ENCODE measurements at regions not wholly inside any gene's neighbourhood (a gene's known extent, or its start where the extent isn't known, plus 50 kb on each side); places are given as distances from the start of the nearest gene placed in this dataset.

GRCh38 chr14:38799671-38800070 lies 303.4 kb downstream of the SEC23A start:
- H3K36me3 ChIP-seq (ENCODE audit: insufficient read depth, insufficient read length, low read length), result no peaks in the 10 kb centered on the region
- H3K9me3 ChIP-seq (ENCODE audit: insufficient read depth, low read length), result peaks cover 10% of the 10 kb centered on the region; the same call in 1 of the 2 replicates
- no peak overlapping the region for H3K4me3 ChIP-seq (ENCODE audit: insufficient read length, low read depth)
- H3K27me3 ChIP-seq (ENCODE audit: insufficient read depth, insufficient read length), result no peaks in the 10 kb centered on the region
- no peak for TF ChIP-seq YY1 (IDR thresholded peaks at IDR 0.05; ENCODE audit: insufficient read depth, insufficient read length)
- no peak for TF ChIP-seq SUZ12 (IDR thresholded peaks at IDR 0.05; ENCODE audit: extremely low read depth, insufficient read depth, insufficient read length)
- TF ChIP-seq ZNF274 (IDR thresholded peaks at IDR 0.05; ENCODE audit: low read depth, low read length), result no peak
- H3K9ac ChIP-seq (ENCODE audit: insufficient read length, low read depth), result no peak overlapping the region
- DNase-seq (ENCODE audit: low read depth, low spot score), result no peak
- no peaks in the 10 kb centered on the region for H3K4me1 ChIP-seq (ENCODE audit: insufficient read depth, insufficient read length)

GRCh38 chr14:38794677-38795076 lies 308.4 kb downstream of the SEC23A start:
- Histone ChIP-seq H3K36me3 (ENCODE audit: insufficient read depth, insufficient read length, low read length) (no peaks in the 10 kb centered on the region), H3K4me3 (ENCODE audit: insufficient read length, low read depth) (no peak overlapping the region), H3K9me3 (ENCODE audit: insufficient read depth, low read length) (no peaks in the 10 kb centered on the region; the same call in 1 of the 2 replicates), H3K9ac (ENCODE audit: insufficient read length, low read depth) (no peak overlapping the region), H3K27me3 (ENCODE audit: insufficient read depth, insufficient read length) (no peaks in the 10 kb centered on the region), H3K4me1 (ENCODE audit: insufficient read depth, insufficient read length) (no peaks in the 10 kb centered on the region)
- DNase-seq (ENCODE audit: low read depth, low spot score), result no peak
- TF ChIP-seq YY1 (IDR thresholded peaks at IDR 0.05; ENCODE audit: insufficient read depth, insufficient read length), result no peak
- no peak for TF ChIP-seq SUZ12 (IDR thresholded peaks at IDR 0.05; ENCODE audit: extremely low read depth, insufficient read depth, insufficient read length)
- no peak for TF ChIP-seq ZNF274 (IDR thresholded peaks at IDR 0.05; ENCODE audit: low read depth, low read length)

GRCh38 chr14:38791862-38792261 lies 311.2 kb downstream of the SEC23A start:
- Histone ChIP-seq H3K36me3 (ENCODE audit: insufficient read depth, insufficient read length, low read length) (no peaks in the 10 kb centered on the region), H3K9me3 (ENCODE audit: insufficient read depth, low read length) (no peaks in the 10 kb centered on the region), H3K4me1 (ENCODE audit: insufficient read depth, insufficient read length) (no peaks in the 10 kb centered on the region), H3K4me3 (ENCODE audit: insufficient read length, low read depth) (no peak overlapping the region), H3K27me3 (ENCODE audit: insufficient read depth, insufficient read length) (no peaks in the 10 kb centered on the region), H3K9ac (ENCODE audit: insufficient read length, low read depth) (no peak overlapping the region)
- DNase-seq (ENCODE audit: low read depth, low spot score), result peak; percentile 25
- TF ChIP-seq SUZ12 (IDR thresholded peaks at IDR 0.05; ENCODE audit: extremely low read depth, insufficient read depth, insufficient read length) (no peak), ZNF274 (IDR thresholded peaks at IDR 0.05; ENCODE audit: low read depth, low read length) (no peak), YY1 (IDR thresholded peaks at IDR 0.05; ENCODE audit: insufficient read depth, insufficient read length) (no peak)

DNA sequence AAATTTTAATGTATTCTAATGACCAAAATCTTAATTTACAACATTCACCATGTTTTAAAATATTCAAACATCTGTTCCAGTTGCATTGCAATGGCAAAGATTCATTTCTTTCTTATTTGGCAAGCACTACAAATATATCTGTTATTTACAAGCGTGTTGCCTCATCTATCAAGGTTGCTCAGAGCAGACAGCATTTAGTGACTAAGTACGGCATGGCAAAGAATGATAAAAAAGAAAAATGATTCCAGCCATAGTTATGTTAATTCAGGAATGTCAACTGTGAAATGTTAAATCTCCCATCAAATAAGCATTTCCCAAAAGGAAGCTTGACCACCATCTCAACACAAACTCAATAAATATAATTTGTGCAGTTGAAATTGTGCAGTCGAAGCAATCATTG lies 312.1 kb downstream of the SEC23A start:
- Histone ChIP-seq H3K9ac (ENCODE audit: insufficient read length, low read depth) (no peak overlapping the region), H3K4me1 (ENCODE audit: insufficient read depth, insufficient read length) (no peaks in the 10 kb centered on the region), H3K4me3 (ENCODE audit: insufficient read length, low read depth) (no peak overlapping the region), H3K36me3 (ENCODE audit: insufficient read depth, insufficient read length, low read length) (no peaks in the 10 kb centered on the region), H3K27me3 (ENCODE audit: insufficient read depth, insufficient read length) (no peaks in the 10 kb centered on the region), H3K9me3 (ENCODE audit: insufficient read depth, low read length) (no peaks in the 10 kb centered on the region)
- TF ChIP-seq ZNF274 (IDR thresholded peaks at IDR 0.05; ENCODE audit: low read depth, low read length) (no peak), SUZ12 (IDR thresholded peaks at IDR 0.05; ENCODE audit: extremely low read depth, insufficient read depth, insufficient read length) (no peak)
- no peak for DNase-seq (ENCODE audit: low read depth, low spot score)

GRCh38 chr14:38789805-38790204 lies 313.2 kb downstream of the SEC23A start:
- TF ChIP-seq YY1 (IDR thresholded peaks at IDR 0.05; ENCODE audit: insufficient read depth, insufficient read length), result no peak
- no peak for TF ChIP-seq SUZ12 (IDR thresholded peaks at IDR 0.05; ENCODE audit: extremely low read depth, insufficient read depth, insufficient read length)
- TF ChIP-seq ZNF274 (IDR thresholded peaks at IDR 0.05; ENCODE audit: low read depth, low read length), result no peak
- H3K9ac ChIP-seq (ENCODE audit: insufficient read length, low read depth), result no peak overlapping the region
- no peak for DNase-seq (ENCODE audit: low read depth, low spot score)
- no peaks in the 10 kb centered on the region for H3K4me1 ChIP-seq (ENCODE audit: insufficient read depth, insufficient read length)
- H3K9me3 ChIP-seq (ENCODE audit: insufficient read depth, low read length), result no peaks in the 10 kb centered on the region
- no peaks in the 10 kb centered on the region for H3K36me3 ChIP-seq (ENCODE audit: insufficient read depth, insufficient read length, low read length)
- H3K4me3 ChIP-seq (ENCODE audit: insufficient read length, low read depth), result no peak overlapping the region
- H3K27me3 ChIP-seq (ENCODE audit: insufficient read depth, insufficient read length), result no peaks in the 10 kb centered on the region

DNA sequence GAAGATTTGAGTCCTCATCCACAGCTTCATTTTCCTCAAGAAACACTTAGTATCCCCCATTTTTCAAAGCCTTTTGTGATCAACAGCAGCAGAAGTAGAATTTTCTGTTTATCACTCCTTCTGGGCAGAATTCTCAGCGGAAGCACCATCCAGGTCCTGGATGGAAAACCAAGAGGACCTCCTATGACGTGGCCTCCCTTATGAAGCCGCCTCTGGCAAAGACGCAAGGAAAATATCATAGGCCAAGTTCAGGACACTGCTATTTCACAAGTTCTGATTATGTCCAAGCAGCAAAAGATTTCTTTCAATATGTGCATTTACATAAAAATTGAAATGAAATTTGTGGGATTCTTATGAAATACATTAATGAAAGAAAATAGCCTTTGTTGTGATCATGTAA lies 315.0 kb downstream of the SEC23A start:
- no peak for DNase-seq (ENCODE audit: low read depth, low spot score)
- no peaks in the 10 kb centered on the region for H3K27me3 ChIP-seq (ENCODE audit: insufficient read depth, insufficient read length)
- H3K4me3 ChIP-seq (ENCODE audit: insufficient read length, low read depth), result no peak overlapping the region
- H3K4me1 ChIP-seq (ENCODE audit: insufficient read depth, insufficient read length), result no peaks in the 10 kb centered on the region
- no peaks in the 10 kb centered on the region for H3K9me3 ChIP-seq (ENCODE audit: insufficient read depth, low read length)
- no peak overlapping the region for H3K9ac ChIP-seq (ENCODE audit: insufficient read length, low read depth)
- TF ChIP-seq SUZ12 (IDR thresholded peaks at IDR 0.05; ENCODE audit: extremely low read depth, insufficient read depth, insufficient read length) (no peak), ZNF274 (IDR thresholded peaks at IDR 0.05; ENCODE audit: low read depth, low read length) (no peak), YY1 (IDR thresholded peaks at IDR 0.05; ENCODE audit: insufficient read depth, insufficient read length) (no peak)
- H3K36me3 ChIP-seq (ENCODE audit: insufficient read depth, insufficient read length, low read length), result no peaks in the 10 kb centered on the region

DNA sequence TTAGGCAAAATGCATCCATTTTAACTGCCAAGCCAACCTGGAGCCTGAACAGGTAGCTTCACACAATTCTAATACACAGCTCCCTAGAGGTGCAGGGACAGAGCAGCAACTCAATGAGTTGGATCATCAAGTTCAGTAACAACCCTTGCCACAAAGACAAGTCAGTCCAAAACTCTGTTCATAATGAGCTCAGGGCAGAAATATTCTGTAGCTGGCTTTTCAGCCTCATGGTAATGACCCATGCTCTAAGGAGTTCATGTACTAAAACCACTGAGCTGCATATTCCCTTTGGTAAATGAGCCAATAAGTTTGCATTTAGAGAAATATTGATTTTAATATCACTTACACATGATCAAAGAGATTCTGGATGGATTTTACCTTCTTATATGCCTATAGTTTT lies 316.1 kb downstream of the SEC23A start:
- Histone ChIP-seq H3K4me3 (ENCODE audit: insufficient read length, low read depth) (no peak overlapping the region), H3K9ac (ENCODE audit: insufficient read length, low read depth) (no peak overlapping the region), H3K4me1 (ENCODE audit: insufficient read depth, insufficient read length) (no peaks in the 10 kb centered on the region), H3K36me3 (ENCODE audit: insufficient read depth, insufficient read length, low read length) (no peaks in the 10 kb centered on the region), H3K9me3 (ENCODE audit: insufficient read depth, low read length) (no peaks in the 10 kb centered on the region), H3K27me3 (ENCODE audit: insufficient read depth, insufficient read length) (no peaks in the 10 kb centered on the region)
- no peak for DNase-seq (ENCODE audit: low read depth, low spot score)
- no peak for TF ChIP-seq ZNF274 (IDR thresholded peaks at IDR 0.05; ENCODE audit: low read depth, low read length)
- TF ChIP-seq YY1 (IDR thresholded peaks at IDR 0.05; ENCODE audit: insufficient read depth, insufficient read length), result no peak
- no peak for TF ChIP-seq SUZ12 (IDR thresholded peaks at IDR 0.05; ENCODE audit: extremely low read depth, insufficient read depth, insufficient read length)

DNA sequence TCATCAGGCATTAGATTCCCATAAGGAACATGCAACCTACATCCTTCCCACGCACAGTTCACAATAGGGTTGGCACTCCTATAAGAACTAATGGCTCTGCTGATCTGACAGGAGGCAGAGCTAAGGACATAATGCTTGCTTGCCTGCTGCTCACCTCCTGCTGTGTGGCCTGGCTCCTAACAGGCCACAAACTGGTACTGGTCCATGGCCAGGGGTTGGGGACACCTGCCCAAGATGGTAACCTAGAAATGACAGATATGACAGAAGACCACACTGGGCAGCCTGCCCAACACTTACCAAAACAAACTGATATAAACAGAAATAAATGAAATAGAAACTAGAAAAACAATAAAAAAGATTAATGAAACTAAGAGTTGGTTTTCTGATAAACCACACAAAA lies 325.6 kb downstream of the SEC23A start:
- no peak overlapping the region for H3K4me3 ChIP-seq (ENCODE audit: insufficient read length, low read depth)
- H3K4me1 ChIP-seq (ENCODE audit: insufficient read depth, insufficient read length), result no peaks in the 10 kb centered on the region
- no peaks in the 10 kb centered on the region for H3K36me3 ChIP-seq (ENCODE audit: insufficient read depth, insufficient read length, low read length)
- H3K9me3 ChIP-seq (ENCODE audit: insufficient read depth, low read length), result no peaks in the 10 kb centered on the region
- DNase-seq (ENCODE audit: low read depth, low spot score), result no peak
- no peaks in the 10 kb centered on the region for H3K27me3 ChIP-seq (ENCODE audit: insufficient read depth, insufficient read length)
- TF ChIP-seq ZNF274 (IDR thresholded peaks at IDR 0.05; ENCODE audit: low read depth, low read length), result no peak
- no peak for TF ChIP-seq YY1 (IDR thresholded peaks at IDR 0.05; ENCODE audit: insufficient read depth, insufficient read length)
- no peak for TF ChIP-seq SUZ12 (IDR thresholded peaks at IDR 0.05; ENCODE audit: extremely low read depth, insufficient read depth, insufficient read length)
- no peak overlapping the region for H3K9ac ChIP-seq (ENCODE audit: insufficient read length, low read depth)
